ENCODE measurements at regions not wholly inside any gene's neighbourhood (a gene's known extent, or its start where the extent isn't known, plus 50 kb on each side); places are given as distances from the start of the nearest gene placed in this dataset.

DNA sequence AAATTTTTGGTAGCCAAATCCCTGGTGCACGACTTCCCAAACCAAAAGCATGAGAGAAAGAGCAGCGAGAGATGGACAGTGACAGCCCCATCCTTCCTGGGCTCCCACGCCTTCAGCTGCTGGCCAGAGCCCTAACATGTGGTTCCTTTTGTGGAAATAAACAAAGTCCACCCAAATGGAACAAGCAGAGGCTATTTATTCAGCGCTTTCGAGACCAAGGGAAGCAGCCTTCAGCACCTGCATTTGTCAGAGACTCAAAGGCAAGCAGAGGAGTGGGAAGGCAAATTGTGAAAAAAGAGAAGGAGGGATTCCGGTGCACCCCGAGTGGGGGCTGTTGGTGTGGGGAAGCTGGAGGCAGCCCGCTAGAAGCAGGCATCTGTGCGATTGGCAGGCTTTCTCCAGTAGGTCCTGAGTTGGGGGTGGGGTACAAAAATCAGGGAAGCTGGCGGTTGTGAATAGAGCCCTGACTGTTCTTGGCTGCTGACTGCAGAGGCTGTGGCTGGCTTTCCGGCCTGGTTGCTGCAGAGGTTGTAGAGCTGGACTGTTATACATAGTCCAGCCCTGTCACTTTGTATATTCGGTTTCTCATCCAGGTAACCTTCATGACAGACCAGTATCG, 427.2 kb downstream of the OCA2 start:
- TF ChIP-seq POLR2A (IDR thresholded peaks at IDR 0.05; ENCODE audit: extremely low read depth, insufficient read length) (no peak), MYC (IDR thresholded peaks at IDR 0.05; ENCODE audit: low read depth, low read length) (no peak), MAX (IDR thresholded peaks at IDR 0.05; ENCODE audit: low read depth, low read length) (no peak)
- TF ChIP-seq, protein P1, sequence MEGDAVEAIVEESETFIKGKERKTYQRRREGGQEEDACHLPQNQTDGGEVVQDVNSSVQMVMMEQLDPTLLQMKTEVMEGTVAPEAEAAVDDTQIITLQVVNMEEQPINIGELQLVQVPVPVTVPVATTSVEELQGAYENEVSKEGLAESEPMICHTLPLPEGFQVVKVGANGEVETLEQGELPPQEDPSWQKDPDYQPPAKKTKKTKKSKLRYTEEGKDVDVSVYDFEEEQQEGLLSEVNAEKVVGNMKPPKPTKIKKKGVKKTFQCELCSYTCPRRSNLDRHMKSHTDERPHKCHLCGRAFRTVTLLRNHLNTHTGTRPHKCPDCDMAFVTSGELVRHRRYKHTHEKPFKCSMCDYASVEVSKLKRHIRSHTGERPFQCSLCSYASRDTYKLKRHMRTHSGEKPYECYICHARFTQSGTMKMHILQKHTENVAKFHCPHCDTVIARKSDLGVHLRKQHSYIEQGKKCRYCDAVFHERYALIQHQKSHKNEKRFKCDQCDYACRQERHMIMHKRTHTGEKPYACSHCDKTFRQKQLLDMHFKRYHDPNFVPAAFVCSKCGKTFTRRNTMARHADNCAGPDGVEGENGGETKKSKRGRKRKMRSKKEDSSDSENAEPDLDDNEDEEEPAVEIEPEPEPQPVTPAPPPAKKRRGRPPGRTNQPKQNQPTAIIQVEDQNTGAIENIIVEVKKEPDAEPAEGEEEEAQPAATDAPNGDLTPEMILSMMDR (IDR thresholded peaks at IDR 0.05; ENCODE audit: low read depth, low read length), result no peak
- H3K4me3 ChIP-seq (ENCODE audit: low read depth, low read length), result no peak overlapping the region
- no peak for DNase-seq (ENCODE audit: low read depth)

GRCh38 chr15:27670486-27671209, 428.5 kb downstream of the OCA2 start:
- no peak for DNase-seq (ENCODE audit: low read depth)
- no peak overlapping the region for H3K4me3 ChIP-seq (ENCODE audit: low read depth, low read length)
- TF ChIP-seq, protein P1 (IDR thresholded peaks at IDR 0.05; ENCODE audit: low read depth, low read length), result no peak
- TF ChIP-seq MYC (IDR thresholded peaks at IDR 0.05; ENCODE audit: low read depth, low read length) (no peak), POLR2A (IDR thresholded peaks at IDR 0.05; ENCODE audit: extremely low read depth, insufficient read length) (no peak), MAX (IDR thresholded peaks at IDR 0.05; ENCODE audit: low read depth, low read length) (no peak)

DNA sequence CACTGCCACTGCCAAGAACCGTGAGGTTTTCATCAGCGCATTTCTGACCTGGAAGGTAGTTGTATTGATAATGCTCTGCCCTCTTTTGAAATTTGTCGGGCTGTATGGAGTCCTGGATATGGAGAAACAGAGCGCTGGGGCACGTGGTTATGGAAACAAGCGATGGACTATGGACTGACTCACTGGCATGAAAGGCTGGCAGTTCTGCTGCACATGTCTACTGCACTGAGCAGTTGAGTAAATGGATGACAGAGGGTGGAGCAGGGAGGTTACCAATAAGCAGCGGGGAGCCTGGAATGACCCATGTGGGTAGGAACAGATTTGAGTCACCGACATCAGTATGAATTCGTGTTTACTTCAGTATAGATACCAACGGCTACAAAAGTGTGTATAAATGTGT, 429.5 kb downstream of the OCA2 start:
- TF ChIP-seq, protein P1 (IDR thresholded peaks at IDR 0.05; ENCODE audit: low read depth, low read length), result no peak
- TF ChIP-seq POLR2A (IDR thresholded peaks at IDR 0.05; ENCODE audit: extremely low read depth, insufficient read length) (no peak), MYC (IDR thresholded peaks at IDR 0.05; ENCODE audit: low read depth, low read length) (no peak), MAX (IDR thresholded peaks at IDR 0.05; ENCODE audit: low read depth, low read length) (no peak)
- no peak for DNase-seq (ENCODE audit: low read depth)
- H3K4me3 ChIP-seq (ENCODE audit: low read depth, low read length), result no peak overlapping the region

DNA sequence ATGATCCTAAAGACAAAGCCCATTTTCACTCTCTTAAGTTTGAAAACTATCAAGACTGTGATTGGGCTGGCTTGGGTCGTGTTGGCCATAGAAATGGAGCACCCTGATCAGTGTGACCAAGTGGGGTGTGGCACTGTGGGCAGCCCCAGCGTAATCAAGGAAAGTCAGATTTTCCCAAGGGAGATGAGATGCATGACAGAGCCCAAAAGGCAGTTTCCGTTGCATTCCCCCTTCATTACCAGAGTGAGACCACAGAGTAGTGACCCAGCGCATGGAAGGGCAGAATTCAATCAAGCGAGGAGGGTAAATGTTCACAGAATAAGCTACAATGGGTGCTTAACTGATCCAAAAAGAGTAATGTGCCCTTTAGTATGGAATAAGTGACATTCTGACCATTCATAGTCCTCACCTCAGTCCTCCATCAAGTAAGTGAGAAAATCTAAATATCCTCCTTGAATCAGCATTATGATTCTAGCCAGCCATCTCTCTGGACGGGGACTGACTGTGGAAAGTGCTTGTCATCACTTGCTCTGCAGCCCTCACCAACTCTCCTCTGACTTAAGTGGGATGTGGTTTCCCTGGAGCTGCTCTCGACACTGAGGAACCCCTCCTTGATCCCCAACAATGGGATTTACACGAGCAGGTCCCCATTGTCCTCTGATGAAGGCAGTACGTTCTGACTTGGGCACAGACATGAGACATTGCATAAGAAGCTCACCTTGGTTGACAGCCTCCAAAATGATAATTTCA, 430.5 kb downstream of the OCA2 start:
- H3K4me3 ChIP-seq (ENCODE audit: low read depth, low read length), result no peak overlapping the region
- TF ChIP-seq MAX (IDR thresholded peaks at IDR 0.05; ENCODE audit: low read depth, low read length), result no peak
- TF ChIP-seq MYC (IDR thresholded peaks at IDR 0.05; ENCODE audit: low read depth, low read length), result no peak
- TF ChIP-seq, protein P1 (IDR thresholded peaks at IDR 0.05; ENCODE audit: low read depth, low read length), result no peak
- no peak for TF ChIP-seq POLR2A (IDR thresholded peaks at IDR 0.05; ENCODE audit: extremely low read depth, insufficient read length)
- DNase-seq (ENCODE audit: low read depth), result no peak

DNA sequence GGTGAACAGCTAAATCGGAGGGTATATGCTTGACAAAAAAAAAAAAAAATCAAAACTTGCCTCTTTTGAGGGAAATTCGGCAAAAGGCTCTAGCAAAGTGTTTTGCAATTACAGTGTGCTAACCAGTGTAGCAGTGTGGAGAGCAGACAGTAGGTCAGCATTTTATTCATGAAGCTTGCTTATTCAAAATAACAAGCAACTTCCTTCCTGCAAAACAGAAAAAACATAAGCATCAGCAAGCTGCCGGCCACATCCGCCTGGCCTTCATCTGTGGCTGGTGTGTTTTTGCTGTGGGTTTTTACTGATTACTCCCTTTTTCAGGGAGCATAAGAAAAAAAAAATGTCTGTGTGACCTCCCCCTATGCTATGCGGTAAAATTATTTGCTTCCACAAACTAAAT, 434.1 kb downstream of the OCA2 start:
- no peak for TF ChIP-seq POLR2A (IDR thresholded peaks at IDR 0.05; ENCODE audit: extremely low read depth, insufficient read length)
- TF ChIP-seq MYC (IDR thresholded peaks at IDR 0.05; ENCODE audit: low read depth, low read length), result no peak
- TF ChIP-seq MAX (IDR thresholded peaks at IDR 0.05; ENCODE audit: low read depth, low read length), result no peak
- TF ChIP-seq, protein P1 (IDR thresholded peaks at IDR 0.05; ENCODE audit: low read depth, low read length), result no peak
- DNase-seq (ENCODE audit: low read depth), result no peak
- no peak overlapping the region for H3K4me3 ChIP-seq (ENCODE audit: low read depth, low read length)

Measured in NB4 (cell line).